A172 (cell line): ENCODE measurements at regions not wholly inside any gene's neighbourhood (a gene's known extent, or its start where the extent isn't known, plus 50 kb on each side); places are given as distances from the start of the nearest gene placed in this dataset.

Experiments used
- DNase-seq: peaks from one replicate; pipeline ENCODE4 v3.0.0-alpha.2; 2015; ENCODE audit warnings: low spot score

DNA sequence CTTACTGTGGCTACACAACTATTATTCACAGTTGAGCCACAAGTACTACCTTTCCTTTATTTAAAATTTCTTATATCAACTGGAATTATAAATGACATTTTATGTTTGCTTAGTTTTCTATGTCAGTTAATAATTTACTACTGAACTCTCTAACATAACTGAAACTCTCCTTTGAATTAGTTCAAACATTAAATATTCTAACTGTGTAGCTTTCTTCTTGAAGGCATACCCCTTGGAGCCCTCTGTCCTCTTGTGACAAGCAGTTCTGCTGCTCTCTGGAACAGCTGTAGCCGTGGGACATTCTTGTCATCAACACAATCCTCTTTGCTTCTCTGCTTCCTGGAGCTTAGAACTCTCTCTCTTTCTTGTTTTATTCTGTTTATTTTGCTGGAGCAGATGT lies 244.8 kb downstream of the NHLRC3 start:
- no peak for DNase-seq

DNA sequence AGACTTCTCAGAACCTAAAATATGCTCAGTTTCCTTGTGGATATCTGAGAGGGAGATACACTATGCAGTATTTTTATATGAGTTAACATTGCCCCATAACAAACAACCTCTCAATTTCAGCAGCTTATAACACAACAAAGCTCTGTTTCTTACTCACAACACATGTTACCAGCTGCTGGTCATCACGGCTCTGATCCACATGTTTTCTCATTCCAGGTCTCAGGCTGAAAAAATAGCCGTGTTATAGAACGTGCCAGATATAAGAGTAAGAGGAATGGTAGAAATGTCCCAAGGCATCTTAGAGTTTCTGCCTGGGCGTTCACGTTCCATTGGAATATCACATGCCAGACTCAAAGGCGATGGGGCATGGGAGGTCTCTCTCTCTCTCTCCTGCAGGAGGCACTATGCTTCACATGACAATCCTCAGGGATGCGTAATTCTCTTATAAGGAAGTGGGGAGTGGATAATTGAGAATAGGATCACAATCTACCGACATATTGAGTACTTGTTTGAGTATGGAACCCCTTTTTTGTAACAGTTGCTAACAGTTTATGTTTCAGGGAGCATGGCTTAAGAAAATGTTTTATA lies 246.6 kb downstream of the NHLRC3 start:
- DNase-seq = no peak
